Calu3 (cell line): ENCODE measurements at regions not wholly inside any gene's neighbourhood (a gene's known extent, or its start where the extent isn't known, plus 50 kb on each side); places are given as distances from the start of the nearest gene placed in this dataset.

Source experiments
- BruUV-seq: library from RNA; stranded (reverse); fragments of 400-500 nt; replicated peaks from 2 replicates; lab custom pipeline; 2021; lab: Mats Ljungman, UMichigan
- CTCF ChIA-PET: fragments of 300-600 bp; sonication (Branson Sonifier 250); formaldehyde crosslinking; loops from one replicate; lab custom pipeline; 2022; ENCODE audit warnings: antibody characterized with exemption; lab: Charles Lee
- DNase-seq: peaks from one replicate; pipeline ENCODE4 v3.0.0; 2022
- H3K27ac Mint-ChIP-seq: one replicate; pipeline ENCODE4 v1.8.0; 2022; ENCODE audit warnings: mixed read lengths; ENCODE audit not compliant: unreplicated experiment
- H3K27me3 Mint-ChIP-seq: one replicate; pipeline ENCODE4 v1.8.0; 2022; ENCODE audit warnings: mixed read lengths; ENCODE audit not compliant: unreplicated experiment
- H3K36me3 Mint-ChIP-seq: one replicate; pipeline ENCODE4 v1.8.0; 2022; ENCODE audit warnings: mild to moderate bottlenecking, moderate library complexity, mixed read lengths; ENCODE audit not compliant: insufficient read depth, unreplicated experiment
- H3K4me1 Mint-ChIP-seq: one replicate; pipeline ENCODE4 v1.8.0; 2022; ENCODE audit warnings: mild to moderate bottlenecking, low read depth, mixed read lengths; ENCODE audit not compliant: unreplicated experiment
- H3K4me3 Mint-ChIP-seq: one replicate; pipeline ENCODE4 v1.8.0; 2022; ENCODE audit warnings: mild to moderate bottlenecking, low read depth, moderate library complexity, mixed read lengths; ENCODE audit not compliant: unreplicated experiment
- H3K9me3 Mint-ChIP-seq: one replicate; pipeline ENCODE4 v1.8.0; 2022; ENCODE audit warnings: low read depth, mixed read lengths; ENCODE audit not compliant: unreplicated experiment
- intact Hi-C: fragments of 100-400 bp; cut with micrococcal nuclease; formaldehyde crosslinking; loops from one replicate; pipeline ENCODE4 v1.10.0; 2022; ENCODE audit not compliant: unreplicated experiment
- TF ChIP-seq, protein P1 (sequence below): fragments of 200-600 bp; IDR thresholded peaks from one replicate; pipeline ENCODE4 v1.8.0; 2022; ENCODE audit warnings: antibody characterized with exemption; ENCODE audit not compliant: unreplicated experiment

DNA sequence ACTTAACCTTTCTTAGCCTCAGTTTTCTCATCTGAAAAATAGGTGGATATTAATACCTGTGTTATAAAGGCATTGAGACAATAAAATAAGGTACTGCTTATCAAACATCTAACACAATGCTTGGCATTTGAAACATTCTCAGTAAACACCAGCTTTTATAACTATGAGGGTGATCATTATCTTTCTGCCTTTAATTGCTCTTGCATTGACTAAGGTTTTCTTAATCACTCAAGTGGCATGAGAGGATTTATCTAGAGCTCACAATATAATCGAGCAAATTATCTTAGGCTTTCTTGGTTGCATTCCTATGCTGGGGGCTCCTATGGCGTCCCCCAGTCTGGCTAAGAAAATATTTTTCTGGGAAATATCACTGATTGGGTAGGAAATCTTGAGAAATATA, 716.4 kb upstream of the MARCKS start:
- intact Hi-C loops = no loop called here
- no peak overlapping the region for H3K4me3 Mint-ChIP-seq
- DNase-seq = no peak
- BruUV-seq = no TSS peak
- no peaks in the 10 kb centered on the region for H3K36me3 Mint-ChIP-seq
- TF ChIP-seq, protein P1, sequence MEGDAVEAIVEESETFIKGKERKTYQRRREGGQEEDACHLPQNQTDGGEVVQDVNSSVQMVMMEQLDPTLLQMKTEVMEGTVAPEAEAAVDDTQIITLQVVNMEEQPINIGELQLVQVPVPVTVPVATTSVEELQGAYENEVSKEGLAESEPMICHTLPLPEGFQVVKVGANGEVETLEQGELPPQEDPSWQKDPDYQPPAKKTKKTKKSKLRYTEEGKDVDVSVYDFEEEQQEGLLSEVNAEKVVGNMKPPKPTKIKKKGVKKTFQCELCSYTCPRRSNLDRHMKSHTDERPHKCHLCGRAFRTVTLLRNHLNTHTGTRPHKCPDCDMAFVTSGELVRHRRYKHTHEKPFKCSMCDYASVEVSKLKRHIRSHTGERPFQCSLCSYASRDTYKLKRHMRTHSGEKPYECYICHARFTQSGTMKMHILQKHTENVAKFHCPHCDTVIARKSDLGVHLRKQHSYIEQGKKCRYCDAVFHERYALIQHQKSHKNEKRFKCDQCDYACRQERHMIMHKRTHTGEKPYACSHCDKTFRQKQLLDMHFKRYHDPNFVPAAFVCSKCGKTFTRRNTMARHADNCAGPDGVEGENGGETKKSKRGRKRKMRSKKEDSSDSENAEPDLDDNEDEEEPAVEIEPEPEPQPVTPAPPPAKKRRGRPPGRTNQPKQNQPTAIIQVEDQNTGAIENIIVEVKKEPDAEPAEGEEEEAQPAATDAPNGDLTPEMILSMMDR = no peak
- no peaks in the 10 kb centered on the region for H3K27me3 Mint-ChIP-seq
- H3K9me3 Mint-ChIP-seq = no peaks in the 10 kb centered on the region
- H3K4me1 Mint-ChIP-seq = no peaks in the 10 kb centered on the region
- H3K27ac Mint-ChIP-seq = no peak overlapping the region
- CTCF ChIA-PET = no interaction called here

DNA sequence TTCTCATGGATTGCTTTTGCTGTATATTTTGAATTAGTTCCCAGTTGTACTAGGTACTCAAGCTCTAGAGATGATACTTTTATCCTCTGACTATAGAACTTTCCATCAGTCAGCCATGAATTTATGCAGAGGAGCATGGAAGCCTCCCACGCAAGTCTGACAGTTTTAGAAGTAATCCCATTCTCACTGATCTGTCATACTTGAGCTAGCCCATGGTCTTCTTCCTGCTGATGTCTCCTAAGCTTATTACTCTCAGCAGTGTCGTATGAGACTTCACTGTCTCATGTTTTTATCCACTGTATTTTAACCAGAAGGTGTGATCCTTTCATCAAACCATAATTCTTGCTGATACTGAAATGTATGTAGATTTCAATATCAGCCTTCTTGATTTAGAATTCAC, 715.2 kb upstream of the MARCKS start:
- TF ChIP-seq, protein P1 = no peak
- Mint-ChIP-seq H3K27ac (no peak overlapping the region), H3K9me3 (no peaks in the 10 kb centered on the region), H3K27me3 (no peaks in the 10 kb centered on the region), H3K36me3 (no peaks in the 10 kb centered on the region), H3K4me1 (no peaks in the 10 kb centered on the region), H3K4me3 (no peak overlapping the region)
- intact Hi-C loops = no loop called here
- DNase-seq = no peak
- CTCF ChIA-PET = no interaction called here
- BruUV-seq = no TSS peak

DNA sequence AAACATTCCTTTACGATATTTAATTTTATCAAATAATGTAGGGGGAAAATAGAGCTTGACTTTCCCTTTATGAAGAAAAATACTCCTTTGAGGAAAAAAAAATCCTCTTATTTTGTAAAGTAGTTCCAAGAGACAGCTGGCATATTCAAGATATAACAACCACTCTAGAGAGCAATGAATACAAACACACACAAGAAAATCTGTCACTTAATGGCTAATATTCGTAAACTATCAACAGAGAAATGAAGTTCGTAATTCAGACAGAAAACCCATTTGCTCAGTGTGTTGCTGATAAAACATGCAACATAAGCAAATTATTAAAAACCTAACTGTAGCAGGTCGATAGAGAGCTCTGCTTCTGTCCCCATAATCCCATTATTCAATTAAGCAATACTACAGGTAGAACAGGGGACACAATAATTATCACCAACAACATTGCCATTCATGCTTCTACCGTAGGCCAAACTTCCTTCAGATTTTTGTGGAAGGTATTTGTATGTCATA, 714.4 kb upstream of the MARCKS start:
- DNase-seq = no peak
- Mint-ChIP-seq H3K4me1 (no peaks in the 10 kb centered on the region), H3K9me3 (no peaks in the 10 kb centered on the region), H3K27ac (no peak overlapping the region), H3K4me3 (no peak overlapping the region), H3K36me3 (no peaks in the 10 kb centered on the region), H3K27me3 (no peaks in the 10 kb centered on the region)
- no TSS peak for BruUV-seq
- CTCF ChIA-PET = no interaction called here
- intact Hi-C loops = no loop called here
- TF ChIP-seq, protein P1 = no peak

DNA sequence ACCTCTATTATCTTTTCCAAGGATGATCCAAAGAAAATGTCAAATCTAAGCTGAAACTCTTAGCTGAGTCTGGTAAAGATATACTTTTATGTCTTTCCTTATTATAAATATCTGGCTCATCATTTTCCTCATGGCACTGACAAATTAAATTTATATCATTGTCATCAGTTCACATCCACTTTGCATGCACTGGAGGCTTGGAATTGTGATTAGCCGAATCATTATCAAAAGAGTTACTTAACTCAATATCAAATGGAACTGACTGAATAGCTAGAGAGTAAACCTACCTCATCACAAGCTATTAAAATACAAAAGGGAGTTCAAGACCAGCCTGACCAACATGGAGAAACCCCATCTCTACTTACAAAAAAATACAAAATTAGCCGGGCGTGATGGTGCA, 713.9 kb upstream of the MARCKS start:
- Mint-ChIP-seq H3K4me1 (no peaks in the 10 kb centered on the region), H3K27me3 (no peaks in the 10 kb centered on the region), H3K27ac (no peak overlapping the region), H3K9me3 (no peaks in the 10 kb centered on the region), H3K36me3 (no peaks in the 10 kb centered on the region), H3K4me3 (no peak overlapping the region)
- no peak for DNase-seq
- intact Hi-C loops = no loop called here
- TF ChIP-seq, protein P1 = no peak
- CTCF ChIA-PET = no interaction called here
- BruUV-seq = no TSS peak
